ENCODE measurements at regions not wholly inside any gene's neighbourhood (a gene's known extent, or its start where the extent isn't known, plus 50 kb on each side); places are given as distances from the start of the nearest gene placed in this dataset.

GRCh38 chr2:160931531-160931930 lies 228.7 kb upstream of the TANK start:
- Histone ChIP-seq H3K4me3 (no peak overlapping the region), H3K27ac (no peak overlapping the region), H3K36me3 (no peaks in the 10 kb centered on the region), H3K4me1 (peaks cover 0 to 17% (median 0%) of the 10 kb centered on the region in 4 donors), H3K27me3 (no peaks in the 10 kb centered on the region), H3K9me3 (no peaks in the 10 kb centered on the region)
- TF ChIP-seq EP300 (IDR thresholded peaks at IDR 0.05) (no peak), POLR2A (IDR thresholded peaks at IDR 0.05) (no peak)
- TF ChIP-seq, protein P1, sequence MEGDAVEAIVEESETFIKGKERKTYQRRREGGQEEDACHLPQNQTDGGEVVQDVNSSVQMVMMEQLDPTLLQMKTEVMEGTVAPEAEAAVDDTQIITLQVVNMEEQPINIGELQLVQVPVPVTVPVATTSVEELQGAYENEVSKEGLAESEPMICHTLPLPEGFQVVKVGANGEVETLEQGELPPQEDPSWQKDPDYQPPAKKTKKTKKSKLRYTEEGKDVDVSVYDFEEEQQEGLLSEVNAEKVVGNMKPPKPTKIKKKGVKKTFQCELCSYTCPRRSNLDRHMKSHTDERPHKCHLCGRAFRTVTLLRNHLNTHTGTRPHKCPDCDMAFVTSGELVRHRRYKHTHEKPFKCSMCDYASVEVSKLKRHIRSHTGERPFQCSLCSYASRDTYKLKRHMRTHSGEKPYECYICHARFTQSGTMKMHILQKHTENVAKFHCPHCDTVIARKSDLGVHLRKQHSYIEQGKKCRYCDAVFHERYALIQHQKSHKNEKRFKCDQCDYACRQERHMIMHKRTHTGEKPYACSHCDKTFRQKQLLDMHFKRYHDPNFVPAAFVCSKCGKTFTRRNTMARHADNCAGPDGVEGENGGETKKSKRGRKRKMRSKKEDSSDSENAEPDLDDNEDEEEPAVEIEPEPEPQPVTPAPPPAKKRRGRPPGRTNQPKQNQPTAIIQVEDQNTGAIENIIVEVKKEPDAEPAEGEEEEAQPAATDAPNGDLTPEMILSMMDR (IDR thresholded peaks at IDR 0.05): no peak
- no peak for DNase-seq (ENCODE audit: low spot score in 2 of 2)
- WGBS, 2 donors: 76 to 89% methylated on average over 6 of the region's 6 CpGs

- 88 to 93% methylated on average over 2 of the region's 2 CpGs for WGBS, 2 donors
- H3K27ac ChIP-seq: no peak overlapping the region
- no peak for DNase-seq (ENCODE audit: low spot score in 2 of 2)
These were observed 227.3 kb upstream of the TANK start for GRCh38 chr2:160932960-160933359.

DNA sequence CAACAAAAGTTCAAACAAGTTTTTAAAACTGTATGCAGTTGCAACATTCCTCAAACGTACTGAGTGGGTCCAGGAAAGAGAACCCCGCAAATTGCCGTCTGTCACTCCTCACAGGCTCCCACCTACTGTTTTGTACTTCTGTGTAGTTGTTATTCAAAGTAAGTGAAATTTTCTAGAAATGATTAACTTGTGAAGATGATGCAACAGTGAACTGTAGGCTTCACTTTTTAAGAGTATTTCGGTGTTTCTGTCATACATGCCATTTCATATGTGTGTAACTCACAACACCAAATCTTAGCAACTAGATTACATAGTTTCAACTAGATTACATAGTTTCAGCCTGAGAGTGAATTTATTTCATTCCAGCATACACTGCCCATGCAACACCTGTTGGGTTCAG lies 226.0 kb upstream of the TANK start:
- Histone ChIP-seq H3K36me3 (no peaks in the 10 kb centered on the region), H3K27me3 (no peaks in the 10 kb centered on the region), H3K4me3 (no peak overlapping the region), H3K27ac (no peak overlapping the region), H3K4me1 (peaks cover 0 to 4% (median 0%) of the 10 kb centered on the region in 4 donors), H3K9me3 (no peaks in the 10 kb centered on the region)
- TF ChIP-seq EP300 (IDR thresholded peaks at IDR 0.05) (no peak), POLR2A (IDR thresholded peaks at IDR 0.05) (no peak)
- TF ChIP-seq, protein P1 (IDR thresholded peaks at IDR 0.05): no peak
- WGBS, 2 donors: 81 to 87% methylated on average over 4 of the region's 4 CpGs
- DNase-seq (ENCODE audit: low spot score in 2 of 2): no peak

More at GRCh38 chr2:160932960-160933359, 227.3 kb upstream of the TANK start:
- H3K36me3 ChIP-seq: no peaks in the 10 kb centered on the region
- peaks cover 0 to 17% (median 0%) of the 10 kb centered on the region in 4 donors for H3K4me1 ChIP-seq
- H3K27me3 ChIP-seq: no peaks in the 10 kb centered on the region
- TF ChIP-seq POLR2A (IDR thresholded peaks at IDR 0.05) (no peak), EP300 (IDR thresholded peaks at IDR 0.05) (no peak)
- TF ChIP-seq, protein P1 (IDR thresholded peaks at IDR 0.05): no peak
- no peak overlapping the region for H3K4me3 ChIP-seq
- no peaks in the 10 kb centered on the region for H3K9me3 ChIP-seq

DNA sequence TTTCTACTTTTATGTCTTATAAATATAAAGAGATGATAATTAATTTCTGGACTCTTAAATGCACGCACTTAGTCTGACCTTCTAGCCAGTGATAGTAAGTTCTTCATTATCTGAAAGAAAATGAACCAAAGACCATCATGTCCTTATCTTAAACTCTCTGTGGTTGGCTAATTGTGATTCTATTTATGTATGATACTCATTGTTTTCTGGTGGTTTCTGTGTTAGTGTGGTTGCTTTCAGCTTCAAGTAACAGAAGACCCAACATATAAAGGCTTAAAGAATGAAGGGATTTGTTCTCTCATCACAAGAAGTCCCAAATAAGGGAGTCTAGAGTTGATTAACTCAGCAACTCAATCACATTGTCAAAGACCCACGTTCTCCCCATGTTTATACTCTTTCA lies 225.2 kb upstream of the TANK start:
- WGBS, 2 donors: 43 to 55% methylated on average over 2 of the region's 2 CpGs
- Histone ChIP-seq H3K9me3 (no peaks in the 10 kb centered on the region), H3K4me1 (no peaks in the 10 kb centered on the region), H3K4me3 (no peak overlapping the region), H3K27ac (no peak overlapping the region), H3K27me3 (no peaks in the 10 kb centered on the region), H3K36me3 (no peaks in the 10 kb centered on the region)
- no peak for DNase-seq (ENCODE audit: low spot score in 2 of 2)
- TF ChIP-seq, protein P1 (IDR thresholded peaks at IDR 0.05): no peak
- TF ChIP-seq EP300 (IDR thresholded peaks at IDR 0.05) (no peak), POLR2A (IDR thresholded peaks at IDR 0.05) (no peak)

DNA sequence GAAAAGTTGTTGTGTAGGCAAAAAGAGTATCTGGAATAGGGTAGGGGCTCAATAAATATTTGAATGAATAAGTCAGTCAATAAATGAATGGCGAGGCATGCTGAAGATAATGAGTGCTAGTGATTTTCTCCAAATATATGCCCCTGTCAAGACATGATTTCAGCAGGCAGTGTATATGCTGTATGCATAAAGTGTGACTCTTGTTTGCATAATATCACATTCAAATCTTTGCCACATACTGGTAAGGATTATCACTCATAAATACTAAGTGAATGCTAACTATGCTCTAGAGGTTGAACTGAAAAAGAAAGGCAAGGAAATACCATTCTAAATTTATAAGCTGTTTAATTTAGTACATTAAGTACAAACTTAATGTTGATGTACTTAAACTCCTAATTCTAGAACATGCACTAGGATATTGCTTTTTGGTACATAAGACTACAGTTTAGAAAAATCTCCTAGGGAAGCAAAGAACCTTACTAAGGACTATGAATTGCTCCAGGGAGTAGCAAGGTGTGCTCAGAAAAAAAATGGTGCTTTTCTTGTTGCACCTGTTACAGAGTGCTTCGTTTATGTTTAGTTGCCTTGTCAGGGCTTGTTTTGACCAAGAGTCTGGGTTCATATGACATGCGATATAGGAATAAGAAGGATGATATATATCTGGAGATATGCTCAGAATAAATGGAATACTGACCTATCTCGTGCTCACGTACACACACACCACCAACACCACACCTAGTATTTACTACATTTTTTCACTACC lies 224.0 kb upstream of the TANK start:
- Histone ChIP-seq H3K4me1 (peaks cover 0 to 10% (median 0%) of the 10 kb centered on the region in 4 donors), H3K9me3 (no peaks in the 10 kb centered on the region), H3K27ac (no peak overlapping the region), H3K36me3 (no peaks in the 10 kb centered on the region), H3K4me3 (no peak overlapping the region), H3K27me3 (no peaks in the 10 kb centered on the region)
- no peak for DNase-seq (ENCODE audit: low spot score in 2 of 2)
- no peak for TF ChIP-seq EP300 (IDR thresholded peaks at IDR 0.05)
- no peak for TF ChIP-seq POLR2A (IDR thresholded peaks at IDR 0.05)
- TF ChIP-seq, protein P1 (IDR thresholded peaks at IDR 0.05): no peak
- 93% methylated on average over 5 of the region's 5 CpGs for WGBS, 2 donors

Measured in tibial nerve (tissue), 4 donors.